Stimulated activated naive CD4-positive, alpha-beta T cell treated with Interleukin-2 at 50 U/mL for 16 hours (primary cell): ENCODE measurements at regions not wholly inside any gene's neighbourhood (a gene's known extent, or its start where the extent isn't known, plus 50 kb on each side); places are given as distances from the start of the nearest gene placed in this dataset.

Source experiments
- DNase-seq: peaks from one replicate; lab custom pipeline; 2025; lab: John Stamatoyannopoulos, UW

DNA sequence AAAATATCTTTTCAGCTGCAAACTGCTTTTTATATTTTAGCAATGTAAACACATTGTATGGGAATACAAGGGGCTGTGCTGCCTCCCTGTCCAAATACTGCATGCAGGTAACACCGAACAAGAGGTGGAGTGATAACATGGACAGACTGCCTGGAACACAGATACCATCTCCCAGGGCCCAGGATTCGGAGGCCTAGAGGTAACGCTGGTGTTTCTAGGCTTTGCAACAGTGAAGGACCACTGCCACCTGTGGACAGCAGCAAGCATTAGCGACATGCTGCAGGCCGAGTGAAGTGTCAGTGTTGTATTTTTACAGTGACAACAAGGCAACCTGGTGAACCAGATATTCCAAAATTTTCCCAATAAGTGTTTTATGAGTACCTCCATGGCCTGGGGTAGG, 379.1 kb downstream of the DMRT2 start:
- no peak for DNase-seq

DNA sequence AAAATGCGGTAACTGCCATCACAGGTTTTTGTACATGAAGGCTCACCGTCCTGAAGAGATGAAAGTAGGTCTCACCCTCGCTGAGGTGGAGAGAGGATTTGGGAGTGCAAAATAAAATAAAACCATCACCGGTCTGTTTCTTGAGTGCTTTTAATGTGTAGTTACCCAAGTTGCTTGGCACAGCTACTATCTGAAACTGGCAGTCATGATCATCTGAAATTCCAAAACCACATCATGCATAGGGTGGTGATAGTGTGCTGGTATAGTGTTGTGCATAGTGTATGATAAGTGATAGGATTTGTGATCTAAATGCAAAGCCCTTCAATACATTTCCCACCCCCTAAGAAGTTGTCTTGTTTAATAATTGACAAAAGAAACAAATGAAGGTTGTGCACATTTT, 381.3 kb downstream of the DMRT2 start:
- no peak for DNase-seq

DNA sequence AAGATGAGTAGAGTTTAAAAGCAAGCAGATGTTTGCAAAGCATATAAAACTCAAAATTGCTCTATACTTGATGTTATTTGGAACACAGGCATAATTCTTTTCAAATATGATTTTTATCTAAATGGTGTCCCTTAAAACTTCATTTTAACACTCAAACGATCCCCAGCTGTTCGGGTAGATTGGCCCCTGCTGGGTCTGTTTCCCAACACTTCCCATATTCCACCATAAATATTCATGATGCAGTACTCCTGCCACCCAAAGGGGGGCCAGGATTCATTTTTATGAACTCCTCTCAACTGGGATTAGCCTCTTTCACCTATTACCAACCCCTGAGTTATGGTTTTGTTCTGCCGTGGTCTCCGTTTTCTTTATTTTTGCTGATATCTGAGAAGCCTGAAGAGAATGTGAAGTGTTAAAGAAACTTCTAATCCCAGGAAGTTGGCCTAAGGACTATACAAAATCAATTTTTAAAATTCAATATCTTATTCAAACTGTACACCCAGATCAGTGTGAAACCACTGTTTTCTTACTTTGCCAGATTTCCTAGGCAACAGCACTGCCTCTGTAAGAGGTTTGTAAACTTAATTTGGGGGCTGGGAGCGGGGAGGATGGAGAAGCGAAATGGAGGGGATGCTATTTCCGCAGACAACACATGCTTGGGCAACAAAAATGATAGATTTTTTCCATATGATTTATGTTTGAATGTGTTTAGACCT, 384.1 kb downstream of the DMRT2 start:
- no peak for DNase-seq

DNA sequence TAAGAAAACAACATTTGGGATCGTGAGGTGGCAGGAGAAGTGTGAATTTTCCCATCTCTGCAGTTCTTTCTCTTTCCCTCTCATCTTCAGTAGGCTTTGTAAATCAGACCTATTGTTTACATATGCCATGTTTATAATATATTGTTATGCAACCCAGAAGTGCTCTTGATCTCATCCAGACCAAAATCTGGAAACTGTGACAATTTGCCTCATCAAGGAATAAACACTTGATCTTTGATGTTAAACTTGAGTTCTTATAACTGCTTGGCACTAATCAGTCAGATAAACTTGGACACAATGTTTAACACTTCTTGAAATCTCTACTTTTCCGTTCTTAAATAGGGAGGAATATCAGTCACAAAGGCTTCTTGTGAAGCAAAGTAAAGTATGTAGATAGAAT, 384.7 kb downstream of the DMRT2 start:
- no peak for DNase-seq

DNA sequence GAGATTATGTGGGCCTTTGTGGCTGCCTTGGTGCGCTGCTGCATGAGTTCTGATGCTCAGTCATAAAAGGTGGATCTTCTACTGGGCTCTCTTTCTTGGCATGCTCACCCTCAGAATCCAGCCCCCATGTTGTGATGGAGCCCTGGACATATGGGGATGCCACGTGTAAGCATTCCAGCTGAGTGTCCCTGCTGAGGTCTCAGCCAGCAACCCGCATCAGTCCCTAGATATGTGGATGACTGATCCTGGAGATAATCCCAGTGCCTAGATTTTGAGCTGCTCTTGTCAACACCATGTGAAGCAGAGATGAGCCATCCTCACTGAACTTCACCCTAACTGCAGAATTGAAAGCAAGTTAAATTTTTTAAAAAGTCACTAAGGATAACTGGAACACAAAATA, 390.1 kb downstream of the DMRT2 start:
- DNase-seq = no peak

DNA sequence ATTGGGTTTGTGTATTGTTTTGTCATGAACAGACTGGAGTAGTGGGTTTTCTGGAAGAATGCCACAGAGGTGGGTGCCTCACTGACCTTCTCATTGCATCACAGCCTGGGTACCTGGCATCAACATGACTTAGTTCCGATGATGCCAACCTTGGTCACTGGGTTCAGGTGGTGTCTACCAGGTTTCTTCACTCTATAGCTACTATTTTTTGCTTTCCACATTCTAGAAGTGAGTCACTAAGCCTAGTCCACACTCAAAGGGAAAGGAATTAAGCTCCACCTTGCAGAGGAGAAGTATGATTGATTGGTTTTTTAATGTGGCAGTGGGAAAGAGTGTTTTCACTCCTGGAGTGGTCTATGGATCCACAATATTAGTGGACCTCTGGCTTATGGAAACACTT, 391.9 kb downstream of the DMRT2 start:
- no peak for DNase-seq

DNA sequence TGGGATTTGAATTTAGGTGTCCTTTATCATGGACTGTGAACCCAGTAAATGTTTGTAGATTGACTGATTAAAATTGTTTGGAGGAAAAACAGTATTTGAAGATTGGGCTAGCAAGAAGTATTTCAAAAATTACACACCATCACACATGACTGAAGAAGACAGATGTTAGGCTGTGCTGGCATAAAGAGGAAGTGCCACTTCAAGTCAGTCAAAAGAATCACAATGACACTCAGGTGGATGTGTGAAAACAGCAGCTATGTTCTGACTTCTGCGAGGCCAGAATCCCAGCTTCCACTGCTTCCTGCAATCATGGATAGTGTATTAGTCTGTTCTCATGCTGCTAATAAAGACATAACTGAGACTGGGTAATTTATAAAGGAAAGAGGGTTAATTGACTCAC, 393.3 kb downstream of the DMRT2 start:
- DNase-seq = no peak

DNA sequence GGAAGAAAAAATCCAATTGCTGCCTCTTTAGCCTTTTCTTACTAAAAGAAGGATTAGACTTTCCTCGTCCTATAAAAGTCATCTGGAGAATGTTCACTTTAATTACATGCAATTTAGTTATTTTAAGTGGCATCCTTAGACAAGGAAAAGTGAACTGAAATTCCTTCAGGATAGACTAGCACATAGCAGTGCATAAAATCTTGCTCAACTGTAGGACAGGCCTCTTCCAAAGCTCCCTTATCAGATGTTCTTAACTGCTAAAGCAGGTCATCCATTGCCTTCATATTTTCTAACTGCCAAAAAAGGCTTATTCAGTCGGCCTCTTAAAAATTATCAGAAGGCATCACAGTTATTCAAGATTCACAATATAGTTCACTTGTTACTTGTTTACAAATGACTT, 396.5 kb downstream of the DMRT2 start:
- no peak for DNase-seq

DNA sequence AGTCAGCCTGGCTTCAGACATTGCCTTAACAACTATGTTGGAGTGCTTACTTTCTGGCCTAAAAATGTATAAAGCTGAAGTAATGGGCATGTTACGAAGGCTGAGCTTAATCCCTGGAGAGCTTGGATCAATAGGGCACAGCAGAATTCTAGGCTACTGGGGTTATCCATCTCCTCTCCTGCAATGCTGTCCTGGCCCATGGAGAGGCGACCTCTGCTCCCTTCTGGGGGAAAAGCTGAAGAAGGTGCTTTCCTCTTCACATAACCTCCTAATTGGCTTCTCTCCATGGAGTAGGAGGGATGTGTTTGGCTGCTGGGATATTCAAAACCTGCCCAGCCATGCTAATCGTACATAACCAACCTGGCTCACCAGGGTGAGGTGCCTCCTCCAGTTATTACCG, 403.5 kb downstream of the DMRT2 start:
- no peak for DNase-seq

DNA sequence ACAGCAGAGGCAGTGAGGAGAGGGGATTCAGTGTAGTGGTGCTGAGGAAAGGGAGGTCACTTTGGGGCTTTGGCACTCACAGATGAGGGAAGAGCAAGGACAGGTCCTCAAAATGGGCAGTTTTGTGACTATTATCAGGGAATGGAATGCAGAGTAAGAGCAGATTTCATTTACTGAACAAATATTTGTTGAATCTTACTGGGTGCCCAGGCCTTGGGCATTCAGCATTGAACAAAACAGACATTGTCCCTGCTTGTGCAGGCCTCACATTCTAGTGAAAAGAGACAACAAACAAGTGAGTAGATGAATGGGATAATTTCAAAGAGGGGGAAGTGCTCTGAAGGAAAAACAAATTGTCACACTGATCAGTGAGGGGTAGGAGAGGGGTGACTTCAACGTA, 404.1 kb downstream of the DMRT2 start:
- DNase-seq = no peak

DNA sequence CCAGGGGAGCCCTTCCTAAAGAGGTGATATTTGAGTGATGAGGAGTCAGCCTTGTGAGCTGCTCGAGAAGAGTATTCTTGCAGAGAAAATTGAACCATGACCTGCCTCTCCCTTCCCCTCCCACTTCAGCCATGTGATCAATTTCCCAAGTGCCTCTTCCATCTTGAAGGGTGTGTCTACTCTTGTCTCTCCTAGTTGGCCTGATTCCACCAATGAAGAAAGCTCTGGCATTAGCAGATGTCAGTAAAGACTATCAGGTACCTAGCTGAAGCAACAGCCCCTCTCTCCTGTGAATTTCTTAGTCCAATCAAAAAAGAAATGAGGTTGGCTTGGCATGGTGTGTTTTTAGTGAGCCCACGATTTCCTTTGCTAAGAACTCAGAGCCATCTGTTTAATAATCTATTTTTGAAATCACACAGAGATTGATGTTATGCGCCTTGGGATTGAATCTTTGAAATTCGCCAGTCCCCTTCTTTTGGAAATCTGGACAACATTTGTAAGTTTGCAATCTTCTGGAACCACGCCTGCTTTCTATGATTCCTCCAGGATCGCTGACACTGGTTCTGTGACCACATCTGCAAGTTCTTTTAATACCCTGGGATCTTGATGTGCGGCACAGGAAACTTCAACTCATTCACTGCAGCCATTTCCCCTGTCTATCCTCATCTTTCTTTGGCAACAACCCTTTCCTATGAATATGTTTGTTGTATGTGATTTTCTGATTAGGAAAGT, 404.6 kb downstream of the DMRT2 start:
- DNase-seq = no peak

DNA sequence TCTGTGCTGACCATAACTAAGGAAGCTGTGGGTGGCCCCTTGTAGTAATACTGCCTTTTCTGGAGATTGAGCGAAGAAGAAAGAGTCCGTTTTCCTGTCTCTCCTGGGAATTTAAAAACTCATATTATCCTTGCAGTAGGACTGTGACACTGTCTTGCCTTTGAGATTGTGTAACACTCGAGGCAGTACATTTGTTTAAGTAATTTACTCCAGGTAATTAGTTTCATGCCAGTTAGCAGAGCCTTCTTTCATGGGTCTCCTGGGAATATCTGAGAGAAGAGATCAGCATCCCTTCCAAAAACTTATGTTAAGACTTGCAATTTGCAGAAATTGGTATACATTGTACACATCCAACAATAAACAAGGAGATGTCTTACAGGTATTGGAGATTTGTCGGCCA, 405.6 kb downstream of the DMRT2 start:
- no peak for DNase-seq

DNA sequence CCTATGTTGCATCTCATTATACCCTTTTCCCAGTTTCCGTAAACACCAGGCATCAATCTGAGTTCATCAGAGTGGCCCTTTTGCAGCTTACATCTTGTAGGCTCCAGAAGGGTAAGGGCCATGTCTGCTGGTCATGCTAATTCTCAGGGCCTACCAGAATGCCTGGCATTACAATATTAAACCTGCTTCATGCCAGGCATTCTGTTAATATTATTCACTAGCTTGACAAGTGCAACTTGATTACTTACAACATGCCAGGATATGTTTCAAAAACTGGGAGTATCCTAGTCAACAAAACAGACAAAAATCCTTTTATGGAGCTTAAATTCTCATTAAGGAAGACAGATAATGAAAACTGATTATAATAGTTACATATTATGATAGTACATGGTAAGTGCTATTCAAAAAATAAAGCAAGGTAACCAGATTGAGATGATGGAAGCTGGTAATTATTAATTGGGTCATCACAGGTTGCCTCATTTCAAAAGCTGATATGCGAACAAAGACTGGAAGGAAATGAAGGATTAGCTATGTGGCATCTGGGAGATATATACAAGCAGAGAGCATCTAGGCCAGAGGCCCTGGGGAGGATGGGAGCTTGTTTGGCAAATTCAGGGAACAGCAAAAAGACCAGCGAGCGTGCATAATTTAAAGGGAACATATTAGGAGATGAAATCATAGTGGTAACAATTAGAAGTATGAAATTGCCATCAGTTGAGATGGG, 406.3 kb downstream of the DMRT2 start:
- DNase-seq = no peak

DNA sequence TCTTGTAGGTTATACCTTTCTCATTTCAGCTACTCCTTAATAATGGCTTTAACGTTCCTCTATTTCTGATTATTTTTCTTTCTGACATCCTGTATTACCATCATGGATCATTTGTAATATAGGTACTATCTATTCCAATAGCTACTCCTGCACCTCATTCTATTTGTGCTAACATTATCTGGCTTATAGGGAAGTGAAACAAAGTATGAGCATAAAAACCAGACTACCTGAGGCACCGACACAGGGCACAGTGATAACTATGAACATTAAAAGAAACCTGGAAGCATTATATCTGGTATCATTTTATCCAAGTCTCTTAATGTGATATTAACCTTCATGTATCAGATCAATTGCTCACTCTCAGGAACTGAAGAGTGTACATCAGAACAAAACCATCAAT, 407.3 kb downstream of the DMRT2 start:
- DNase-seq = no peak

DNA sequence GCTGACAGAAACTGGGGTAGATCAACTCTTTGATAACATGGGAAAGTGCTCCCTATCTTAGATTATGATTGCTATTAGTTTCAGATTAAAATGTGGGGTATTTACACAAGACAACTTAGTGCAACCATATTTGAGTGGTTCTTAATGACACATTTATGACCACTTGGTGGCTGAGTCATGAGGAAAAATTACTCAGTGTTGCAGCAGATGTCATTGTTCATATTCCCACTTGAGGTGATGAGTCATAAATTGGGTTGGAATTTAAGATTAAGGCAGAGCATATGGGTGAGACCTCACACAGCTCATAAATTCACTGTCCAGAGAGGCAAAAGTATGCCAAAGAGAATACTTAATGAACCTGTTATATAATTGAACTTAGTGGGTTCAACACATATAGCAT, 408.3 kb downstream of the DMRT2 start:
- no peak for DNase-seq

DNA sequence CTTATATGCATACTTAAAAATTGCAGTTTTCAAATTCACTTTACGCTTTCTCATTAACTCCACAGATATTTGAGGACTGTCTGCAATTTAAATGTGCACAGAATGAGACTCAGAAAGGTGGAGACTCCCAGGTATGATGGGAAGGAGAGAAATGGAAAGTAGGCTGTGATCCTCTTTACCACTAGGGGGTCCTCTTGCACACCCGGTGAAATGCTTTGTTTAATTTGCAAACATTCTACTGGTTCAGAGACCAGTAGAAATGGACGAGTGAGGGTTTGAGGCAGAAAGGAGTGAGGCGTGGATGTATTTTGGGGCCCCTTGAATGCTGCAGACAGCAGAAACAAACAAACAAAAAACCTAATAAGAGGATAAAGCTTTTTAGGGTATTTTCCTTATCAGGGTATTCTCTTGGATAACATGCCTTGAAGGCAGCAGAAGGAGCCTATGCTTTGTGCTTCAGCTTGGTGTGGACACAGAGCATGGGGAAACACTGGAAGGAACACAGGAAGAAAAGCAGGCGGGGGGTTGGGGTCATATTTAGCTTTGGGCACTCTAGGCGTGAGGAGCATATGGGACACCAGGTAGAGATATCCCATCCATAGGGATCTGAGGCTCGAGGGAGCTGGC, 410.1 kb downstream of the DMRT2 start:
- no peak for DNase-seq

DNA sequence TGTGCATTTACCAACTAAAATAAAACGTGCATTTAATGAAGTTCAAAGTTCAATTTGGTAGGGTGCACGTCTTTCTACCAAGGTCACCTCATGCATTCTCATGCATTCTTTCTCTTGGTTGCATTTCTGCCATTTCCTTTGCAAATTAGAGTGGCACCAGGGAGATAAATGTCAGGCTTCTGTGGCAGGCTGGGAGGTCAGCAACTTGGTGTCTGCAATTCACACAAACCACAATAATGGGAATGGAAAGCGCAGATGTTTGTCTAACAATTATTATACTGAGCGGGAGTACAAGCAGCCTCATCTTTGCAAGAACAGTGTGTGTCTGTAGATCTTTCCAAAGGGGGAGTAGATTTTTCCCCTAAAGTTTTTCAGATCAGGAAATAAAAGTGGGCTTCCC, 411.7 kb downstream of the DMRT2 start:
- DNase-seq = no peak

DNA sequence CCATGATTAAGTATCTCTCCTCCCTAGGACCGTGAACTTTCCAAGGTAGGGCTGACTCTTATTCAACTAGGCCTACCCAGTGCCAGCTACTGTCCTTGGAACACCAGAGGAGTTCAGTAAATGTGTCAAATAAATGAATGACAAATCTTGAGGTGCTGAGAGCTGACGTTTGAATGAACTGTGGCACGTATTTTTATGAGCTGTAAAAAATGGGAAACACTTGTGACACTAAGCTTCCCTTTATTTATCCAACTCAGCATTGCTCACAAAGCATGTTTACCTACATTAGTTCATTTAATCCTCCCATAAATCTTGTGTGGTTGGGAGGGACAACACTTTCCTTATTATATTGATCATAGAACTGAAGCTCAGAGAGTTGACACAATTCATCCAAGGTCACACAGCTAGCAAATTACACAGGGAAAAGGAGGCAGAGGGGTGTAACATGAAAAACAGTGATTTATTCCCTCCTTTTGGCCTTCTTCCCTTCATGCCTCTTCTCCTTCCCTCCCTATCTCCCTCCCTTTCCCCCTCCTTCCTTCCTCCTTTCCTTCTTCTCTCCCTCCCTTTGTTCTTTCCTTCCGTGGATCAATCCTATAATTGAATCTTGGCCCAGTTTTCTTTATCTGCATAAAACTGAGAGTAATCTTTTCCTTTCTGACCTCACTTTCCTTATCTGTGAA, 412.6 kb downstream of the DMRT2 start:
- DNase-seq = no peak

DNA sequence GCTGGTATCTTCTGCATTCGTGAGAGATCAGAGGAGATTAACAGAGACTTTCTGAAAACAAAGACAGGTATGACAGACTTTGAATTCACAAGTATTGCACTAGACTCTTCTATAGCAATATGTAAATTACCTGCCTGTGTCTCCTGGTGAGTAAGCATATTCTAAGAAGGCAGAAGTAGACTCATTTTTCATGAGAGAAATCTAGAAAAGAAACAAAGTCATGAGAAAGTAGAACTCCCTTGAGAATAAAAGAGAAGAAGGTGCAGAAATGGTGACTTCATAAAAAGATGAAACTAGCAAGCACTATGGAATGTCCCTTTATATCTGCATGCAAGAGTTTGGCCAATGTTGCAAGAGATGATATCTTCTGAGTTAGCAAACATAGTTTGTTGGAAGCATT, 419.8 kb downstream of the DMRT2 start:
- DNase-seq = no peak

DNA sequence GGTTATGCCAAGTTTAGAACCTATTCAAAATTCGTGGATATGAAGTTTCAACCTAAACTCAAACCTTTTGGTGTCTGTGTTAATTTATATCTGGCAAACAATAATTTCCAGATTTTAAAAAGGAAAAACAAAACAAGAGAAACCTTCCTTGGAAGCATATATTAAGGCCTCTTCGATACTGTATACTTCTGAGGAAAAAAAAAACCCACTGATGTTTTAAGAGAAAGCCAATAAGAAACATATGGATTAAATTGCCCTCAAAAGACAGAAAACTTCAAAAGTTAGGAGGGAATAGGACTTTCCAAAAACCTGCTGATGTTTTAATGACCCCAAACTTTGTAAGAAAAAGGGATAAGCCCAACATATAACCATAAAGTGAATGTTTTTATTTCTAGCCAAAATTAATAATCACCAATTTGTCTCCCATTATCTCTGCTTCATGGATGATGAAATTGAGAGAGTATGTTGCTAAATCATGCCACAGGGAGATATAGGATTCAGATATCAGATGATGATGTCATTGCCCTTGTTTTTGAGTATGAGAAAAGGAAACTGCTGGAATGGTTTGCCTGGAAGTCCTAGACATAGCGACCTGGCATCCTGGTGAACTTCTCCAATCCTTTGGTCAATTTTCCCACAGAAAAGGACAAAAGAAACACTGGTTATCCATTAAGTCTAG, 423.9 kb downstream of the DMRT2 start:
- no peak for DNase-seq

DNA sequence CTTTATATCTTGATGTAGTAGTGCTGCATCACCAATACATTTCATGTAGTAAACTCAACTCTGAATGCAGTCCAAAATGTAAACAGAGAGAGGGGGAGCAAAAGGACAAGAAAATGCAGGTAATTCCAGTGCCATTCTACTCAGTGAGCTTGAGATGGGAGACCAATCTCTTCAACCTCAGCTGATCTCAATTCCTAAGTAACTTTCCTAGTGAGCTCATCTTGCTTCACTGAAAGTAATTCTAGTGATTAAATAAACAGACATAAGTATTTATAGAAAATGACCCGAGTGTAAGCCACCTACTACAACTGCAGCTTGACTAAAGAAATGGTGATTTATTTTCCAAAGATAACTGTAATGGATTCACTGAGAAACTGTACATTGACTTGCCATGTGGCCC, 424.5 kb downstream of the DMRT2 start:
- DNase-seq = no peak
